SU-DHL-6 (cell line): ENCODE measurements at regions not wholly inside any gene's neighbourhood (a gene's known extent, or its start where the extent isn't known, plus 50 kb on each side); places are given as distances from the start of the nearest gene placed in this dataset.

ENCODE experiments used
- H2AFZ ChIP-seq: fragments of 200-600 bp; sonication (generic); 2 replicates; pipeline ENCODE4 v1.6.1; 2014; ENCODE audit warnings: low read depth, mild to moderate bottlenecking, moderate library complexity, mixed read lengths, antibody characterized with exemption, low read length; ENCODE audit not compliant: severe bottlenecking
- H3F3A ChIP-seq: fragments of 200-600 bp; shearing (Covaris generic); 2 replicates; pipeline ENCODE4 v1.6.0; 2016; ENCODE audit warnings: antibody characterized with exemption, mild to moderate bottlenecking; ENCODE audit not compliant: insufficient read depth
- H3K27ac ChIP-seq: fragments of 200-600 bp; sonication (generic); 2 replicates; pipeline ENCODE4 v1.5.1; 2016; ENCODE audit warnings: low read depth, mild to moderate bottlenecking, low read length, moderate library complexity, mixed read lengths
- H3K27me3 ChIP-seq: fragments of 200-600 bp; sonication (generic), shearing (Covaris generic); 2 replicates; pipeline ENCODE4 v1.6.0; 2014; ENCODE audit warnings: mild to moderate bottlenecking, low read length
- H3K36me3 ChIP-seq: fragments of 200-600 bp; sonication (generic); 2 replicates; pipeline ENCODE4 v1.6.1; 2014; ENCODE audit warnings: mild to moderate bottlenecking, low read length, mixed read lengths
- H3K4me2 ChIP-seq: fragments of 300-600, 200-600 bp; shearing (Covaris generic), sonication (generic); 2 replicates; pipeline ENCODE4 v1.6.0; 2014; ENCODE audit warnings: low read length, low read depth, mild to moderate bottlenecking; ENCODE audit not compliant: poor library complexity, severe bottlenecking
- H3K4me3 ChIP-seq: fragments of 200-600 bp; sonication (generic); 2 replicates; pipeline ENCODE4 v1.5.1; 2014; ENCODE audit warnings: antibody characterized with exemption, low read length, mild to moderate bottlenecking, mixed read lengths; ENCODE audit not compliant: insufficient read depth, poor library complexity, severe bottlenecking
- H3K79me2 ChIP-seq: fragments of 200-600 bp; sonication (generic); 2 replicates; pipeline ENCODE4 v1.6.1; 2014; ENCODE audit warnings: mild to moderate bottlenecking, low read length, moderate library complexity; ENCODE audit not compliant: insufficient read depth
- H3K9ac ChIP-seq: fragments of 200-600 bp; sonication (generic); 2 replicates; pipeline ENCODE4 v1.7.0; 2014; ENCODE audit warnings: mild to moderate bottlenecking, low read length
- H3K9me2 ChIP-seq: fragments of 200-600 bp; sonication (generic); replicated peaks from 2 replicates; pipeline ENCODE4 v1.6.1; 2014; ENCODE audit warnings: low read length; ENCODE audit not compliant: insufficient read depth
- H3K9me3 ChIP-seq: fragments of 200-600 bp; sonication (generic); 2 replicates; pipeline ENCODE4 v1.6.1; 2014; ENCODE audit warnings: low read length, mixed read lengths; ENCODE audit not compliant: insufficient read depth
- H4K20me1 ChIP-seq: fragments of 200-600 bp; sonication (generic); 2 replicates; pipeline ENCODE4 v1.6.1; 2014; ENCODE audit warnings: low read depth, mild to moderate bottlenecking, antibody characterized with exemption, low read length, moderate library complexity, mixed read lengths
- EZH2phosphoT487 ChIP-seq: fragments of 200-600 bp; sonication (generic), shearing (Covaris generic); conservative IDR thresholded peaks from 2 replicates; pipeline ENCODE4 v1.6.1; 2018; ENCODE audit warnings: mild to moderate bottlenecking, antibody characterized with exemption, low read length, moderate library complexity, mixed read lengths
- TF ChIP-seq, protein P1 (sequence below): fragments of 200-600 bp; sonication (generic); IDR thresholded peaks from one replicate; pipeline ENCODE4 v1.5.1; 2017; ENCODE audit warnings: antibody characterized with exemption, mild to moderate bottlenecking, low read length, moderate library complexity; ENCODE audit not compliant: insufficient read depth, poor library complexity, severe bottlenecking

DNA sequence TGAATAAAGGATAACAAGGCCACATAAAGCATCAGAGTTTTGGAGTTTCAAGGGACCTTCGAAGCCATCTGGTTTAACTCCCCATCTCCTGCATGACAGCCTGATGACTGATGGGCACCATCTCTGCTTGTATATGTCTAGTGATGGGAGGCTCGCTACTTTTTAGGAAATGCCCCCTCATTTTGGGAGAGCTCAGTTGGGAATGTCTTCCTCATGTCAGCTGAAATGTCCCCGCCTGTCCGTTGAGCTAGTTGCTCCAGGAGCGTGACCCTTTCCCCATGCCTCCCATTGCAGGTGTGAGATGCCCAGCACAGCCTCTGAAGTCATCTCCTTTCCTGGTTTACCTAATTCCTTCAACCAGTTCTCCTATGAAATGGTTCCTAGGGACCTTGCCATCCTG lies 69.6 kb upstream of the CAPRIN2 start:
- no peak overlapping the region for H3K9ac ChIP-seq
- H3K4me3 ChIP-seq, result no peak overlapping the region
- H4K20me1 ChIP-seq, result no peaks in the 10 kb centered on the region
- no peaks in the 10 kb centered on the region for H3F3A ChIP-seq
- H3K79me2 ChIP-seq, result no peaks in the 10 kb centered on the region
- H3K27me3 ChIP-seq, result no peaks in the 10 kb centered on the region
- no peak overlapping the region for H3K4me2 ChIP-seq
- no peak overlapping the region for H3K27ac ChIP-seq
- no peaks in the 10 kb centered on the region for H3K9me3 ChIP-seq
- H3K9me2 ChIP-seq, result no peaks in the 10 kb centered on the region
- H3K36me3 ChIP-seq, result no peaks in the 10 kb centered on the region
- TF ChIP-seq, protein P1, sequence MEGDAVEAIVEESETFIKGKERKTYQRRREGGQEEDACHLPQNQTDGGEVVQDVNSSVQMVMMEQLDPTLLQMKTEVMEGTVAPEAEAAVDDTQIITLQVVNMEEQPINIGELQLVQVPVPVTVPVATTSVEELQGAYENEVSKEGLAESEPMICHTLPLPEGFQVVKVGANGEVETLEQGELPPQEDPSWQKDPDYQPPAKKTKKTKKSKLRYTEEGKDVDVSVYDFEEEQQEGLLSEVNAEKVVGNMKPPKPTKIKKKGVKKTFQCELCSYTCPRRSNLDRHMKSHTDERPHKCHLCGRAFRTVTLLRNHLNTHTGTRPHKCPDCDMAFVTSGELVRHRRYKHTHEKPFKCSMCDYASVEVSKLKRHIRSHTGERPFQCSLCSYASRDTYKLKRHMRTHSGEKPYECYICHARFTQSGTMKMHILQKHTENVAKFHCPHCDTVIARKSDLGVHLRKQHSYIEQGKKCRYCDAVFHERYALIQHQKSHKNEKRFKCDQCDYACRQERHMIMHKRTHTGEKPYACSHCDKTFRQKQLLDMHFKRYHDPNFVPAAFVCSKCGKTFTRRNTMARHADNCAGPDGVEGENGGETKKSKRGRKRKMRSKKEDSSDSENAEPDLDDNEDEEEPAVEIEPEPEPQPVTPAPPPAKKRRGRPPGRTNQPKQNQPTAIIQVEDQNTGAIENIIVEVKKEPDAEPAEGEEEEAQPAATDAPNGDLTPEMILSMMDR, result no peak
- TF ChIP-seq EZH2phosphoT487, result no peak
- H2AFZ ChIP-seq, result no peak overlapping the region

DNA sequence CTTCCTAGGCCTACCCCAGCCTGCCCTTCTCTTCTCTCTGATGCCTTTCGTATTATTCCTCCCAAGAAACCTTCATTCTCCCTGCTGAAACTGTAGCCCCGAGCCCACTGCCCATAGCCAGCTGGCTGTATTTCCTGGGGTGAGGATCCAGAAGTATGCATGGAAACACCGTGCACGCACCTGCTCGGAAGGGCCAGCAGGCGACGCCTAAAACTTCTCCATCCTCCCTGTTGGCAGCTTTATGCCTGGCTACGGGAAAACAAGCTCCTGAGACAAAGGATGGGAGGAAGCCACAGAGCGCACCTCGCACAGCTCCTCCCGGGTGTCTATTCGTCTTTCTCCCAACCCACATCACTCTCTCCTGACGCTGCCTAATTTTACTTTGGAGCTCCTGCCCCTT lies 69.0 kb upstream of the CAPRIN2 start:
- H3K9me2 ChIP-seq, result no peaks in the 10 kb centered on the region
- H3K36me3 ChIP-seq, result no peaks in the 10 kb centered on the region
- H3K27me3 ChIP-seq, result no peaks in the 10 kb centered on the region
- no peaks in the 10 kb centered on the region for H3K79me2 ChIP-seq
- H3K9ac ChIP-seq, result no peak overlapping the region
- no peaks in the 10 kb centered on the region for H3F3A ChIP-seq
- H3K4me3 ChIP-seq, result no peak overlapping the region
- H4K20me1 ChIP-seq, result no peaks in the 10 kb centered on the region
- no peak overlapping the region for H2AFZ ChIP-seq
- H3K27ac ChIP-seq, result no peak overlapping the region
- no peak overlapping the region for H3K4me2 ChIP-seq
- TF ChIP-seq EZH2phosphoT487, result no peak
- TF ChIP-seq, protein P1, result no peak
- H3K9me3 ChIP-seq, result no peaks in the 10 kb centered on the region

DNA sequence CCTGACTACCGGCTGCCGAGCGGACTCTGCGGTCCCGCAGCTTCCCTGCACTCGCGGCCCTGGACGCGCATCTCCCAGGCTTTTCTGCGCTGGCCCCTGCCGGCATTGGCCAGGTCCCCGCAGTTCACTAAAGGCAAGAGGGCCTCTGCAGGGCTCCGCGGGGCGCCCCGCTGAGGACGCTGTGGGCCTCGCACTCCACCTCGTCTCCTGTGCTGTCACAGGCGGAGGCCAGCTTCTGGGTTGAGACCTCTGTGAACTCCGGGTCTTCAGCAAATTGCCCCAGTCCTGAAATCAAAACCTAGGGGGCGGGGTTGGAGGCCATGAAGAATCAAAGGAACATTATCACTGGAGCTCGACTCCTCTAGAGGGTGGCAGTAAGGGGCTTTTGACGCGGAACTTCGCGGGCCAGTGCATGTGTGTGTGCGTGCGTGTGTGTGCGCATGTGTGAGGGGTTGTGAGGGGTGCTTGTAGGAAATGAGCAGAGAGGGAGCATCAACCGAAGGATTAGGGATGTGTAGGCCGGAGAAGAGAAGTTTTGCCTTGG lies 68.5 kb upstream of the CAPRIN2 start:
- Histone ChIP-seq H3K79me2 (no peaks in the 10 kb centered on the region), H3K27me3 (no peaks in the 10 kb centered on the region), H3K4me3 (no peak overlapping the region), H4K20me1 (no peaks in the 10 kb centered on the region), H3K4me2 (no peak overlapping the region), H3K9ac (no peak overlapping the region), H3K9me3 (no peaks in the 10 kb centered on the region), H3K27ac (no peak overlapping the region), H3F3A (no peaks in the 10 kb centered on the region), H2AFZ (no peak overlapping the region), H3K9me2 (no peaks in the 10 kb centered on the region), H3K36me3 (no peaks in the 10 kb centered on the region)
- TF ChIP-seq, protein P1, result no peak
- TF ChIP-seq EZH2phosphoT487, result no peak
